Suprapubic skin (tissue), 3 donors: ENCODE measurements at regions not wholly inside any gene's neighbourhood (a gene's known extent, or its start where the extent isn't known, plus 50 kb on each side); places are given as distances from the start of the nearest gene placed in this dataset.
"Not testable (repeated sequence)": the region's sequence is repeated elsewhere in the genome, so short reads cannot be mapped to it uniquely, and the experiment has no call there.

ENCODE experiments used
- CTCF ChIP-seq, 2 donors: fragments of 200-600 bp in 1 of 2; fragments of 450-650 bp in 1 of 2; sonication (generic) in 1 of 2; IDR thresholded peaks; one replicate each; pipeline ENCODE4 v1.5.1; 2016 to 2019; ENCODE audit warnings: antibody characterized with exemption in 2 of 2, mild to moderate bottlenecking in 1 of 2, moderate library complexity in 1 of 2
- POLR2AphosphoS5 ChIP-seq, 3 donors: sonication (generic); formaldehyde crosslinking; IDR thresholded peaks; one replicate each; pipeline ENCODE4 v1.6.1; 2017; ENCODE audit warnings: antibody characterized with exemption in 3 of 3

GRCh38 chr3:106321438-106321837 lies 452.6 kb upstream of the CBLB start:
- not testable (repeated sequence) for TF ChIP-seq CTCF, POLR2AphosphoS5 (IDR thresholded peaks at IDR 0.05)
